Uterus (tissue), 3 donors: ENCODE measurements at regions not wholly inside any gene's neighbourhood (a gene's known extent, or its start where the extent isn't known, plus 50 kb on each side); places are given as distances from the start of the nearest gene placed in this dataset.
"Not testable (repeated sequence)": the region's sequence is repeated elsewhere in the genome, so short reads cannot be mapped to it uniquely, and the experiment has no call there.

Source experiments
- DNase-seq, 2 donors: peaks; one replicate each; pipeline ENCODE4 v3.0.0-alpha.2; 2019 to 2020
- H3K27ac ChIP-seq, 2 donors: fragments of 200-600 bp; sonication (generic); 1 replicate in 1 of 2; 2 replicates in 1 of 2; pipeline ENCODE4 v1.5.1; 2016 to 2018
- H3K27me3 ChIP-seq, 2 donors: fragments of 200-600 bp; sonication (generic); one replicate each; pipeline ENCODE4 v1.5.1; 2018 to 2019; ENCODE audit warnings: control low read depth in 1 of 2
- H3K36me3 ChIP-seq, 2 donors: fragments of 200-600 bp; sonication (generic); one replicate each; pipeline ENCODE4 v1.5.1; 2019; ENCODE audit warnings: control low read depth in 1 of 2
- H3K4me1 ChIP-seq, 2 donors: fragments of 200-600 bp; sonication (generic); one replicate each; pipeline ENCODE4 v1.5.1; 2018 to 2019; ENCODE audit warnings: control low read depth in 1 of 2
- H3K4me3 ChIP-seq, 2 donors: fragments of 200-600 bp; sonication (generic); 1 replicate in 1 of 2; 2 replicates in 1 of 2; pipeline ENCODE4 v1.5.1; 2018 to 2019; ENCODE audit warnings: mild to moderate bottlenecking in 1 of 2
- H3K9me3 ChIP-seq, 2 donors: fragments of 200-600 bp; sonication (generic); one replicate each; pipeline ENCODE4 v1.5.1; 2019; ENCODE audit warnings: control low read depth in 1 of 2
- CTCF ChIP-seq, 4 experiments: fragments of 200-600 bp in 2 of 4; fragments of 450-650 bp in 2 of 4; sonication (generic) in 2 of 4; IDR thresholded peaks; one replicate each; pipeline ENCODE4 v1.5.1; 2016 to 2019; ENCODE audit warnings: antibody characterized with exemption in 4 of 4, mild to moderate bottlenecking in 2 of 4, moderate library complexity in 1 of 4
- POLR2A ChIP-seq, 2 donors: fragments of 450-650 bp; IDR thresholded peaks; one replicate each; pipeline ENCODE4 v1.6.1; 2016; ENCODE audit warnings: antibody characterized with exemption in 2 of 2, mild to moderate bottlenecking in 1 of 2, moderate library complexity in 1 of 2
- intact Hi-C: fragments of 100-400 bp; cut with DNase I; formaldehyde crosslinking; loops from one replicate; pipeline ENCODE4 v1.15.1; 2023; ENCODE audit warnings: low total_unique reads
- donor health status: DM: yes; HTN: yes; CAD: no.

GRCh38 chr11:87574193-87574592, 536.5 kb downstream of the TMEM135 start:
- H3K27me3 ChIP-seq: no peaks in the 10 kb centered on the region
- H3K36me3 ChIP-seq: no peaks in the 10 kb centered on the region
- no peak overlapping the region for H3K4me3 ChIP-seq
- DNase-seq: no peak
- H3K4me1 ChIP-seq: no peaks in the 10 kb centered on the region
- H3K9me3 ChIP-seq: no peaks in the 10 kb centered on the region
- TF ChIP-seq POLR2A (IDR thresholded peaks at IDR 0.05) (no peak), CTCF (IDR thresholded peaks at IDR 0.05) (no peak)
- H3K27ac ChIP-seq: no peak overlapping the region
- intact Hi-C loops: no loop called here

- DNase-seq: no peak
- H3K36me3 ChIP-seq: no peaks in the 10 kb centered on the region
- TF ChIP-seq CTCF (IDR thresholded peaks at IDR 0.05) (no peak), POLR2A (IDR thresholded peaks at IDR 0.05) (no peak)
These were observed 536.0 kb downstream of the TMEM135 start for GRCh38 chr11:87573708-87574107.

GRCh38 chr11:87572881-87573280, 535.1 kb downstream of the TMEM135 start:
- Histone ChIP-seq H3K4me3 (no peak overlapping the region), H3K36me3 (no peaks in the 10 kb centered on the region), H3K27ac (no peak overlapping the region), H3K4me1 (no peaks in the 10 kb centered on the region), H3K27me3 (no peaks in the 10 kb centered on the region), H3K9me3 (no peaks in the 10 kb centered on the region)
- DNase-seq: no peak
- TF ChIP-seq POLR2A (IDR thresholded peaks at IDR 0.05) (no peak), CTCF (IDR thresholded peaks at IDR 0.05) (no peak)
- intact Hi-C loops: no loop called here

More at GRCh38 chr11:87573708-87574107, 536.0 kb downstream of the TMEM135 start:
- H3K4me1 ChIP-seq: no peaks in the 10 kb centered on the region
- intact Hi-C loops: no loop called here
- H3K9me3 ChIP-seq: no peaks in the 10 kb centered on the region
- no peaks in the 10 kb centered on the region for H3K27me3 ChIP-seq
- H3K27ac ChIP-seq: no peak overlapping the region
- H3K4me3 ChIP-seq: no peak overlapping the region

- no peak for DNase-seq
- TF ChIP-seq CTCF (IDR thresholded peaks at IDR 0.05) (no peak), POLR2A (IDR thresholded peaks at IDR 0.05) (no peak)
- Histone ChIP-seq H3K4me1 (no peaks in the 10 kb centered on the region), H3K9me3 (no peaks in the 10 kb centered on the region), H3K4me3 (no peak overlapping the region), H3K27ac (no peak overlapping the region), H3K27me3 (no peaks in the 10 kb centered on the region), H3K36me3 (no peaks in the 10 kb centered on the region)
- intact Hi-C loops: no loop called here
These were observed 522.6 kb downstream of the TMEM135 start for GRCh38 chr11:87560352-87560751.

- H3K36me3 ChIP-seq, DNase-seq, H3K4me3 ChIP-seq, H3K4me1 ChIP-seq, intact Hi-C loops, H3K27ac ChIP-seq, H3K27me3 ChIP-seq, H3K9me3 ChIP-seq: not testable (repeated sequence)
These were observed 522.1 kb downstream of the TMEM135 start for GRCh38 chr11:87559852-87560251.

- no peak for DNase-seq
- intact Hi-C loops: no loop called here
- TF ChIP-seq CTCF (IDR thresholded peaks at IDR 0.05) (no peak), POLR2A (IDR thresholded peaks at IDR 0.05) (no peak)
These were observed 517.4 kb downstream of the TMEM135 start for GRCh38 chr11:87555101-87555500.

More at GRCh38 chr11:87555101-87555500, 517.4 kb downstream of the TMEM135 start:
- no peaks in the 10 kb centered on the region for H3K36me3 ChIP-seq
- no peaks in the 10 kb centered on the region for H3K27me3 ChIP-seq
- no peaks in the 10 kb centered on the region for H3K9me3 ChIP-seq
- H3K27ac ChIP-seq: no peak overlapping the region
- H3K4me1 ChIP-seq: no peaks in the 10 kb centered on the region
- no peak overlapping the region for H3K4me3 ChIP-seq
